Endothelial cell (in vitro differentiated cells): ENCODE measurements at regions not wholly inside any gene's neighbourhood (a gene's known extent, or its start where the extent isn't known, plus 50 kb on each side); places are given as distances from the start of the nearest gene placed in this dataset.
"Not testable (repeated sequence)": the region's sequence is repeated elsewhere in the genome, so short reads cannot be mapped to it uniquely, and the experiment has no call there.

Experiments
- DNase-seq: peaks from one replicate; pipeline ENCODE4 v3.0.0; 2021; ENCODE audit warnings: low spot score
- H3K27ac Mint-ChIP-seq: one replicate; pipeline ENCODE4 v1.8.0; 2021; ENCODE audit warnings: mixed read lengths, inconsistent platforms; ENCODE audit not compliant: unreplicated experiment
- H3K27me3 Mint-ChIP-seq: one replicate; pipeline ENCODE4 v1.8.0; 2021; ENCODE audit warnings: mild to moderate bottlenecking, moderate library complexity, mixed read lengths, inconsistent platforms; ENCODE audit not compliant: unreplicated experiment
- H3K36me3 Mint-ChIP-seq: one replicate; pipeline ENCODE4 v1.8.0; 2021; ENCODE audit warnings: mild to moderate bottlenecking, low read depth, mixed read lengths, inconsistent platforms; ENCODE audit not compliant: unreplicated experiment
- H3K4me1 Mint-ChIP-seq: one replicate; pipeline ENCODE4 v1.8.0; 2021; ENCODE audit warnings: mild to moderate bottlenecking, mixed read lengths, inconsistent platforms; ENCODE audit not compliant: unreplicated experiment
- H3K4me3 Mint-ChIP-seq: one replicate; pipeline ENCODE4 v1.8.0; 2021; ENCODE audit warnings: mild to moderate bottlenecking, mixed read lengths, inconsistent platforms; ENCODE audit not compliant: unreplicated experiment
- H3K9me3 Mint-ChIP-seq: one replicate; pipeline ENCODE4 v1.8.0; 2021; ENCODE audit warnings: mixed read lengths, inconsistent platforms; ENCODE audit not compliant: unreplicated experiment
- TF ChIP-seq, protein P1 (sequence below): fragments of 200-600 bp; sonication (generic); IDR thresholded peaks from one replicate; pipeline ENCODE4 v1.5.0; 2021; ENCODE audit warnings: antibody characterized with exemption; ENCODE audit not compliant: unreplicated experiment

DNA sequence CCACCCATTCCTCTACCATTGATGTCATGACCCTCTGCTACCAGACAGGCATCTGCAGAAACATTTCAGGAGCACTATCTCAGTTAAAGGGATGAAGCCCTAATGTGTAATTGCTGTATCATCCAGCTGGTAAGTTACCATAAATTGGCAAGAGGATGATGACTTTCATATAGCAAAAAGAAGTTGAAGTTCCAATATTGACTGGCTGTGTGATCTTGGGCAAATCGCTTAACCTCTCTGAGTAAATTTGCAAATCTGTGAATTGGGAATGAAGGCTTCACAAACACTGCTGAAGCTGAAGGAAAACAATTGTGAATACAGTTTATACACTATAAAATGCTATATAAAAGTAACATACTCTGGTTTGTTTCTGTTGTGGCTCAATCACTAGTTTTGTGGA, 89.5 kb upstream of the PHACTR1 start:
- no peaks in the 10 kb centered on the region for H3K27me3 Mint-ChIP-seq
- DNase-seq: no peak
- no peaks in the 10 kb centered on the region for H3K9me3 Mint-ChIP-seq

DNA sequence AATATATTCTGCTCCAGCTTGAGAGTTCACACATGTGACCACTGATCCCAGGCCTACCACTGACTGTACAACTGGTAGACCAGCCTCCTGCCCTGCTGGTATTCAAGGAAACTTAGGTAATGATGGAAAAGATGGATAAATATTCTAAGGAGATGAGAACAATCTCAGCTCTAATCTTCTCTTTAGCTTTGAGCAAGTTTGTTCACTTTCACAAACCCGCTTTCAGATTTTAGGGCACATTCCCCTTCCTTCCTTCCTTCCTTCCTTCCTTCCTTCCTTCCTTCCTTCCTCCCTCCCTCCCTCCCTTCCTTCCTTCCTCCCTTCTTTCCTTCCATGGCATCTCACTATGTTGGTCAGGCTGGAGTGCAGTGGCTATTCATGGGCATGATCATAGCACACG, 88.2 kb upstream of the PHACTR1 start:
- DNase-seq: no peak
- Mint-ChIP-seq H3K36me3 (no peaks in the 10 kb centered on the region), H3K4me3 (no peak overlapping the region), H3K27me3 (peaks cover 1% of the 10 kb centered on the region), H3K4me1 (no peaks in the 10 kb centered on the region), H3K27ac (no peak overlapping the region), H3K9me3 (no peaks in the 10 kb centered on the region)
- TF ChIP-seq, protein P1, sequence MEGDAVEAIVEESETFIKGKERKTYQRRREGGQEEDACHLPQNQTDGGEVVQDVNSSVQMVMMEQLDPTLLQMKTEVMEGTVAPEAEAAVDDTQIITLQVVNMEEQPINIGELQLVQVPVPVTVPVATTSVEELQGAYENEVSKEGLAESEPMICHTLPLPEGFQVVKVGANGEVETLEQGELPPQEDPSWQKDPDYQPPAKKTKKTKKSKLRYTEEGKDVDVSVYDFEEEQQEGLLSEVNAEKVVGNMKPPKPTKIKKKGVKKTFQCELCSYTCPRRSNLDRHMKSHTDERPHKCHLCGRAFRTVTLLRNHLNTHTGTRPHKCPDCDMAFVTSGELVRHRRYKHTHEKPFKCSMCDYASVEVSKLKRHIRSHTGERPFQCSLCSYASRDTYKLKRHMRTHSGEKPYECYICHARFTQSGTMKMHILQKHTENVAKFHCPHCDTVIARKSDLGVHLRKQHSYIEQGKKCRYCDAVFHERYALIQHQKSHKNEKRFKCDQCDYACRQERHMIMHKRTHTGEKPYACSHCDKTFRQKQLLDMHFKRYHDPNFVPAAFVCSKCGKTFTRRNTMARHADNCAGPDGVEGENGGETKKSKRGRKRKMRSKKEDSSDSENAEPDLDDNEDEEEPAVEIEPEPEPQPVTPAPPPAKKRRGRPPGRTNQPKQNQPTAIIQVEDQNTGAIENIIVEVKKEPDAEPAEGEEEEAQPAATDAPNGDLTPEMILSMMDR: no peak

More for the DNA sequence above, 89.5 kb upstream of the PHACTR1 start:
- Mint-ChIP-seq H3K4me1 (no peaks in the 10 kb centered on the region), H3K27ac (no peak overlapping the region), H3K36me3 (no peaks in the 10 kb centered on the region), H3K4me3 (no peak overlapping the region)
- TF ChIP-seq, protein P1: no peak

DNA sequence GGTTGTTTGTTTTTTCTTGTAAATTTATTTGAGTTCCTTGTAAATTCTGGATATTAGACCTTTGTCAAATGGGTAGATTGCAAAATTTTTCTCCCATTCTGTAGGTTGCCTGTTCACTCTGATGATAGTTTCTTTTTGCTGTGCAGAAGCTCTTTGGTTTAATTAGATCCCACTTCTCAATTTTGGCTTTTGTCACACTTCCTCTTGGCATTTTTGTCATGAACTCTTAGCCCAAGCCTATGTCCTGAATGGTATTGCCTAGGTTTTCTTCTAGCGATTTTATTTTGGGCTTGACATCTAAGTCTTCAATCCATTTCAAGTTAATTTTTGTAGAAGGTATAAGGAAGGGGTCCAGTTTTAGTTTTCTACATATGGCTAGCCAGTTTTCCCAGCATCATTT, 82.8 kb upstream of the PHACTR1 start:
- H3K9me3 Mint-ChIP-seq, H3K36me3 Mint-ChIP-seq, H3K4me3 Mint-ChIP-seq, H3K4me1 Mint-ChIP-seq, DNase-seq, H3K27ac Mint-ChIP-seq, H3K27me3 Mint-ChIP-seq: not testable (repeated sequence)

DNA sequence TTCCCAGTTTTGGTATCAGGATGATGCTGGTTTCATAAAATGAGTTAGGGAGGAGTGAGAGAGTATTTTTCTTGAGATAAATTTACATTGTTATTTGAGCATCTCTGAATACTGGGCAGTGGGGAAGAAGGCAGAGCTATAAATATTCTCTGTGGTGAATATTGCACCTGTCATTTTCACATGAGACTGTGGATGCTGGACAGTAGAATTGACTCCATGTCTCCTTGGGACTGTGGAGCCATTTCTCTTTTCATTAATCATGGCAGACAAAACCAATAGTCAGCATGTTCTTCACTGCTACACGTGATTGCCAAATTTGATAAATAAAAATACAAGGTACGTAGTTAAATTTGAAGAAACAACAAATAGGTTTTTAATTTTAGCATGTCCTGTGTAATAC, 81.2 kb upstream of the PHACTR1 start:
- H3K4me1 Mint-ChIP-seq: no peaks in the 10 kb centered on the region
- DNase-seq: no peak
- H3K27ac Mint-ChIP-seq: no peak overlapping the region
- peaks cover 1% of the 10 kb centered on the region for H3K27me3 Mint-ChIP-seq
- no peaks in the 10 kb centered on the region for H3K9me3 Mint-ChIP-seq
- TF ChIP-seq, protein P1: no peak
- no peaks in the 10 kb centered on the region for H3K36me3 Mint-ChIP-seq
- H3K4me3 Mint-ChIP-seq: no peak overlapping the region

DNA sequence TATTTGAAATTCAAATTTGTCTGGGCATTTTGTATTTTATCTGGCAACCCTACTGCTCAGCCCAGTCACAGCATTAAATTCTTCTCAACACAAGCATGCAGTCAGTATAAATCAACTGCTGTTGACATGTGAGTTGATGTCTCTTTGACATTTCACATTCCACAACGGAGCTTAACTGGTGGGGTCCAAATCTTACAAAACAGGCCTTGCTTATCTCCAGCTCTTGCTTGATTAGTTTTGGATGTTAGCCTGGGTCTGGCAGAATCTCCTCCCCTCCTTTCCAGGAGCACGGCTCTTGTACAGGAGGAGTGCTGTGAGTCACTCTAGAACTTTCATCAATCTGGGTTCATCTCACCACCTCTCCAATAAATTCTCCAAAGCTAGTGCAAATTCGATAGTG, 80.8 kb upstream of the PHACTR1 start:
- no peak overlapping the region for H3K4me3 Mint-ChIP-seq
- H3K27me3 Mint-ChIP-seq: peaks cover 1% of the 10 kb centered on the region
- H3K4me1 Mint-ChIP-seq: no peaks in the 10 kb centered on the region
- H3K9me3 Mint-ChIP-seq: no peaks in the 10 kb centered on the region
- H3K27ac Mint-ChIP-seq: no peak overlapping the region
- TF ChIP-seq, protein P1: no peak
- no peaks in the 10 kb centered on the region for H3K36me3 Mint-ChIP-seq
- DNase-seq: no peak

DNA sequence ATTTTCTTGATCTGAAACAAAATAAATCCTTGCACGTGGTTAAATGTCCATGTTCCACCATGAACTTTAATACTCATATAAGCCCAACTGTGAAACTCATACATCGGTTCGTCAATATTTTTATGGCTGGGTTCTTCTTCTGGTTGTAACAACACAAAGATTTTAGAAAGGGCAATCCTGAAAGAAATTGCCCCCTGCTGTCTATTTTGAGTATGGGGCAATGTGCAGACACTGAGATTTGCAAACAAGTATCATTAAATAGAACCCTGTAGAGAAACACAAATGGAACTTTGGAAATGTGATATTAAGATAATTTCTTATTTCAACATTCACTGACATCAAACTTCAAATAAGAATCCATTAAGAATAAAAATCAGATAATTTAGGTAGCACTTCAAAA, 80.2 kb upstream of the PHACTR1 start:
- Mint-ChIP-seq H3K27ac (no peak overlapping the region), H3K4me3 (no peak overlapping the region), H3K36me3 (no peaks in the 10 kb centered on the region), H3K9me3 (no peaks in the 10 kb centered on the region), H3K4me1 (no peaks in the 10 kb centered on the region), H3K27me3 (peaks cover 1% of the 10 kb centered on the region)
- DNase-seq: no peak
- TF ChIP-seq, protein P1: peak; percentile 38
